SIG-M5 (cell line): ENCODE measurements at regions not wholly inside any gene's neighbourhood (a gene's known extent, or its start where the extent isn't known, plus 50 kb on each side); places are given as distances from the start of the nearest gene placed in this dataset.
"Not testable (repeated sequence)": the region's sequence is repeated elsewhere in the genome, so short reads cannot be mapped to it uniquely, and the experiment has no call there.

Experiments used
- DNase-seq: peaks from one replicate; lab custom pipeline; 2025; lab: John Stamatoyannopoulos, UW

DNA sequence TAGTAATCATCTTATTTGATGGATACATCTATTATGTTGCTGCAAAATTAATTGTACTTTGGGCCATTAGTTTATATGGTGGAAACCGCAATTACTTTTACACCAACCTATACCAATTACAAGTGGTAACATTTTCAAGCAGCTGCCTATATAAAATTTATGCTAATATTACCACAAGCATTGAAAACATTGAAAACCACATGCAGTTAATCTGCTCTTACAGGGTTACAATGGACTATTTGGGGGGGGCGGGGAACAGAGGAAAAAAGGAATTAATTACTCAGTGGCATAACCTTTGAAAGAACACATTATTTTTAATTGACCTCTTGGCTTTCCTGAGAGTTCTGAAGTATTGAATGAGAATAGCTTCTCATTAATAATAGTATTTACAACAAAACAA, 1793.2 kb downstream of the NCAM2 start:
- no peak for DNase-seq

DNA sequence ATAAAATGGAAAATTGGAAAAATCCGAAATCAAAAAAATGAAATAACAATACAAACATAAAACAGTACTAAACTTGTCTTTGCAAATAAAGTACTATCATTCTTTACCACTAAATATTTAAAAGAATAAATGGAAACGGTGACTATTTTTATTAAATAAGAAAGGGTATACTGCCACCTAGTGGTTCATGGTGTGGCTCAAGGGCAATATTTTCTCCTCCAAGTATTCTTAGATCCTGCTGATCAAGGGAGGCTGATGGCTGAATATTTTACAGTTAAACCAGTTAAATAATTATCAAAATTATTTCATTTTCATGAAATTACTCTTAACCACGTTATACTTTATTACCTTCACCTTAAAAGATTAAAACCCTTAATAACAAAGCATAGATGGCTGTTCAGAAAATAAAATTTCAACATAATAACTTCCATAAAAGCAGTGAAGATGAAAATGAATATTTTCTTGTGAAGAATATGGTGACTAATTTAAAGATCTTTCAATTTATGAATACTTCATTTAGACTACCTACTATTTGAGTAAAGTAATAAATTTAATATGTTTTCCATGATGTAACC, 1793.9 kb downstream of the NCAM2 start:
- peak; percentile 9 for DNase-seq

DNA sequence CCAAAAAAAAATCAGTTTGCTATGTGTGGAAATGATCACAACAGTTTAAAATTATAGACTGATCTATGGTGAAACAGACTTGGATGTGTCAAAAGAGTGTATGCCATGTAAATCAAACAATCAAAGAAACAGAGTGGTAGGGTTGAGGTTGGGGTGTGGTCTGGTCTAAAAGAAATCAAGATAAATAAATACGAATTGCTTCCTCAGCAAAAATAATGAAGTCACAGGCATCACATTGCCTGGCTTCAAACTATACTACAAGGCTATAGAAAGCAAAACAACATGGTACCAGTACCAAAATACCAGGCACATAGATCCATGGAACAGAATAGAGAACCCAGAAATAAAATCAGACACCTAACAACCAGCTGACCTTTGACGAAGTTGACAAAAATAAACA, 1796.9 kb downstream of the NCAM2 start:
- DNase-seq = no peak

DNA sequence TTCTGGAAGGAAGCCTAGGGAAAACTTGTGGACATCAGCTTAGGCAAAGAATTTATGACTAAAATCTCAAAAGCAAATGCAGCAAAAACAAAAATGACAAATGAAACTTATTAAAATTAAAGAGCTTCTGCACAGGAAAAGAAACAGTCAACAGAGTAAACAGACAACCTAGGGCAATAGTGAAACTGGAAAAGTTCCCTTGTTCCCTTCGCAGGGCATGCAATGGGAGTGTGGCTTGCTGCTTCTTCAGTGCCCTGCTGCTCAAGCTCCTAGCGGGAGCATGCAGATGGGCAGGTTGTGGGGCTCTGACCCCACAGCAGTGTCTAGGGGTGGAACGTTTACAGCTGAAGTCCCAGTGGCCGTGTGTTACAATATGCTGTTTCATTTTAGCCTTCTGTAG, 1797.4 kb downstream of the NCAM2 start:
- DNase-seq = no peak

DNA sequence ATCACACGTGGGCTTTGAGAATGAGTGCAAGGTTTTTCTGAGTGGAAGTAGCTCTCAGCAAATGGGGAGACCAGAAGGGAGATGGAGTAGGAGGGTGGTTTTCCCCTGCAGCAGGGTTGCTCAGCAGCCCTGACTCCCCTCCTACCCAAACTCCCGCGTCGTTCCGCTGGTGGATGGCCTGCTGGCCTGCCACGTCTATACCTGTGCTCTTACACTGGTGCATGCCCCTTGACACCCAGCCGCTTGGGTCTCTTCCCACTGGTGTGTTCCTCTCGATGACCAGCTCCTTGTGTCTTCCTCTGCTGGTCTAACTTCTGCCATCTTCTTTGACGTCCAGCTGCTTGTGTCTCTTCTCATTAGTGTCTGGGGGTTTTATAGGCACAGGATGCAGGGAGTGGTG, 1797.9 kb downstream of the NCAM2 start:
- no peak for DNase-seq

DNA sequence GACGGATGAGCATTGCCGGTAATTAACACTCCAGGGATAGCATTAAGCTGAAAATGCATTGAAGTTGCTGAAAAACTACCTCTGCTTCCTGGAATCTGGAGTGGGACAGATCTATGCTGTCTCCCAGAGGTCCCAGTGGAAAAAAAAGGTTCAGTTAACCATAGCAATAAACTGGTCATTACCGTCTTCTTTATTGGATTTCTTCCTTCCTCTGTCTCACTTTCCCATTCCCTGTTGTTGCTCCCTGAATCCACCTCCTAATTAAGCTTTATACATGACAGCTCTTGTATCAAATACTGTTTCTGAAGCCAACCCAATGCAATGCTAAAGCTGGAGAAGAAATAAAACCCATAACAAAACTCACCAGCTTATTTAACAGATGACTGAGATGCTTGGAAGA, 1805.9 kb downstream of the NCAM2 start:
- DNase-seq = no peak

DNA sequence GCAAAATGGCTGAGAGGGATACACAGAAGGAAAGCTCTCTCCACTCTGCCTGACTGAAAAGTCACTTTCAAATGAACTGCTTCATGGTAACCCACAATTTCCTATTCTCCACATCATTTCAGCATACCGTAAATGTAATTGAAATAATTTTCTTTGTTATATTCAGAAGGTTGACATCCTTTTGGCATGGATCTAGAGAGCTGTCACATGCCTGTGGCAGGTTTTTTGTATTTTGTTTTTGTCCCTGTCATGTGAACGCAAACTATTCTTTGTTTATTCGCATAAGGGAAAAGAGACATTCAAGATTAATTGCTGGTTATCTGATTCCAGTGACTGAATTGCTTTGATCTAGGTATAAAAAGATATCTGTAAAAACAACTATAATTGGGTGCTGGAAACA, 1808.1 kb downstream of the NCAM2 start:
- no peak for DNase-seq

DNA sequence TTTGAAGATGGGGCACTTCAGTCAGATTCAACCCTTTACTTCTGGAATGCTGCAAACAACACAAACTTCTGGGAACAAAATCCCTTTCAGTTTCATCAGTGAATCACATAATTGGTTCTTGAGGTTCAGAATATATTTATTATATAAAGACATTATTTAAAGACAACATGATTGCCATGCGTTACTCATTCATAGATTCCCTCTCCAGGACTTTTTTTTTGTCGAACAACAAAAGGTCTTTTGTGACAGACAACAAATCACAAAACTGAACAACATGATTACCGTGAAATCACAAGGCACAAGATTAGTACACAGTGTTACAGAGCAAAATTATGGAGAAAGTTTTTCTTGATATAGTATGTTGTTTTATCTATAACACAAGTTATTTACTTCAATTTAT, 1815.0 kb downstream of the NCAM2 start:
- no peak for DNase-seq

DNA sequence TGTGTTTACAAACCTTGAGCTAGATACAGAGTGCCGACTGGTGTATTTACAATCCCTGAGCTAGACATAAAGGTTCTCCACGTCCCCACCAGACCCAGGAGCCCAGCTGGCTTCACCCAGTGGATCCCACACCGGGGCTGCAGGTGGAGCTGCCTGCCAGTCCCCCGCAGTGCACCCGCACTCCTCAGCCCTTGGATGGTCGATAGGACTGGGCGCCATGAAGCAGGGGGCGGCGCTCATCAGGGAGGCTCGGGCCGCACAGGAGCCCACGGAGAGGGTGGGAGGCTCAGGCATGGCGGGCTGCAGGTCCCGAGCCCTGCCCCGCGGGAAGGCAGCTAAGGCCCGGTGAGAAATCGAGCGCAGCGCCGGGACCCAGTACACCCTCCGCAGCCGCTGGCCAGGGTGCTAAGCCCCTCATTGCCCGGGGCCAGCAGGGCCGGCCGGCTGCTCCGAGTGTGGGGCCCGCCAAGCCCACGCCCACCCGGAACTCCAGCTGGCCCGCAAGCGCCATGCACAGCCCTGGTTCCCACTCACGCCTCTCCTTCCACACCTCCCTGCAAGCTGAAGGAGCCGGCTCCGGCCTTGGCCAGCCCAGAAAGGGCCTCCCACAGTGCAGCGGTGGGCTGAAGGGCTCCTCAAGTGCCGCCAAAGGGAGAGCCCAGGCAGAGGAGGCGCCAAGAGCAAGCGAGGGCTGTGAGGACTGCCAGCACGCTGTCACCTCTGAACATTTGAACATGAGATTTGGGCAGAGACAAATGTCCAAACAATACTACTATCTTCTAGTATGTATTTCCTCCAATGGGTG, 1820.7 kb downstream of the NCAM2 start:
- DNase-seq = not testable (repeated sequence)

DNA sequence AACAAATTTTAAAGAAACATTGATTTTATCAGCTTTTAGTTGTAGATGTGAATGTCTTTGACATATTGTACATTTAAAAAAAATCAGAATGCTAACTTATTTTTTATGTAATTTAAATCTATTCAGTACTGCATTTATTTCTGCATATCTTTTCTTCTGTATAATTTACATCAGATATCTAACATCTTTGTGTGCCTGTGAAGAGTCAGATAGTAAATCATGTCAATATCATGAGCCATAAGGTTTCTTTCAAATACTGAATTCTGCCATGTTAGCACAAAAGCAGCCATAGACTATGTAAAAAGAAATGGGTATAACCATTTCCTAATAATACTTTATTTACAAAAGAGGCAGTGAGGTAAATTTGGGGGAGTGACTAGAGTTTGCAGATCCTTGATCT, 1829.2 kb downstream of the NCAM2 start:
- DNase-seq = no peak

DNA sequence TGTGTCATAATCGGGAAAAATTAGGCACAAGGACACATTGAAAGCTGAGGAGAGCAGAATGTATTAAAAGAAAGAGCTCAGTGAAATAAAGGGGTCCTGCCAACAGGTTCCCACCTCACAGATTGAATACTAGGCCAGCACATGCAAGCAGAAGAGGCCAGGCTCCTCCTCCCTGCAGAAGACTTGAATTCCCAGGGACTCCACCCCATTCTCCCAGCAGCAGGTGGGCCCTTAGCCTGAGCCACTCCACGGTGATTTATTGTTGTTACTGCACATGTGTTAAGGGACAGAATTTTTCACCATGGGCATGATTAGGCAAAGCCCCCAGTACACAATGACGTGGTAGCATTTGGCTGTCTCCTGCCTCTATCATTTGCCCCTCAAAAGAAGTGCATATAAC, 1844.7 kb downstream of the NCAM2 start:
- DNase-seq = no peak

DNA sequence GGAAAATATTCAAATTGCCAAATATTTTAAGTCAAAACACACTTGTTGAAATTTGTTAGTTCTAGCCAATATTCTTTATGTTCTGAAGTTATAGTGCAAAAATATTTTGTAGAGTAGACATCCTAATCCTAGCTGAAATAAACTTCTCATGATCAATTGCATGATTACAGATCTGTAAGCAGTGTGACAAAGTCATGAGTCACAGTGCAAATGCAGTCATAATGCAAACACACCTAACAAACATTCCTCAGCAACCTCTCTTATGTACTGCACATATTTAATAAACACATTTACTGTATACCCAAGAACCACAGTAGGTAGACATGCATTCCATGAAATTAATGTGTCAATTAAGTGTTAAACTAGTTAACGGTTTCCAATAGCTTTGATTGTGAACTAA, 1857.4 kb downstream of the NCAM2 start:
- DNase-seq = no peak

DNA sequence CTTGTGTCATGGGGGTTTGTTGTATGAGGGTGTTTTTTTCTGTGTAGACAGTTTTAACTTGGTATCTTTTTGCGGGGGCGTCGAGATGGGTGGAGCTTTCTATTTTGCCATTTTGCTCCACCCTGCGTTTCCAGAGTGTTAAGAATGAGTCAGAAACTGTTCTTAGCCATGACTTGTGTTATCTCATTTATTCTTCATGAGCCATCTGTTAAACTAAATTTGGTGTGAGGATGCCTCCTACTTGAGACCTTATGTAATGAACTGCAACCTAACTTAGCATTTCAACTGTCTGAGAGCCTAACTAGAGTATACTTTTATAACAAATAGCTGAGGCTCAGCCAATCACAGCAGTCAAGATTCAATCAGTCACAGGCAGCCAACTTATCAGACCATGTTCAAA, 1873.5 kb downstream of the NCAM2 start:
- no peak for DNase-seq

DNA sequence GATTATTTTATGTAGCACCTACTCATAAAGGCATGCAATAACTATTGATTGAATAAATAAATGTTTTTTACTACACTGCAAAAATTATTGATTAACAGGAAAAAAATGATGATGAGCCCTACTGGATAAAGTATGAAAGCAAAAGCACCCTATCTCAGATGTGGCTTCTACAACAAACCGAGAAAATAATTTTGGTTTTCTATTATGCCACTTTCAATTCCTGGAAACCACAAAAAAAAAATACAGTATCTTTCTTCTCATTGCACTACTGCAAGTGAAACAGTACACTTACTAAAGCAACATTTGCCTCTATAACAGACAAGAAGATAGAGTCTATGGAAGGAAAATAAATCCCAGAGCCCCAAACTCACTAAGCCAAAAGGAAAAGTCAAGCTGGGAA, 1882.4 kb downstream of the NCAM2 start:
- DNase-seq = no peak

DNA sequence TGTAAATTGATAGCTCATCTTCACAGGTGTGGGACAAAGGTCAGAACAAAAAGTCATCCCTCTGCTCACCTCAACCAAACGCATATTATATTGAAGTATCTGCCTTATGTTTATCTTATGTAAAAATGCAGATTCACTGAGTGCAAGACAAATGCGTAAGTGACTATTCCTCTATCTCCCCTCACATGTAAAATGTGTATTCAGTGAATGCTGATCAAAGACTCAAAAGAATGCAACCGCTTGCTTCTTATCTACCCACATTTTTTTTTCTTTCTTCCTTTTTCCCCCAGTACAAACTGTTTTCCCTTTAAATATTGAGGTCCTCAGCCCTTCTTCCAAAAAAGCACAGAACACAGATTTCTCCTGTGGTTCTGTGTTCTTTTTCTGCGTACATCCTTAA, 1882.9 kb downstream of the NCAM2 start:
- DNase-seq = no peak

DNA sequence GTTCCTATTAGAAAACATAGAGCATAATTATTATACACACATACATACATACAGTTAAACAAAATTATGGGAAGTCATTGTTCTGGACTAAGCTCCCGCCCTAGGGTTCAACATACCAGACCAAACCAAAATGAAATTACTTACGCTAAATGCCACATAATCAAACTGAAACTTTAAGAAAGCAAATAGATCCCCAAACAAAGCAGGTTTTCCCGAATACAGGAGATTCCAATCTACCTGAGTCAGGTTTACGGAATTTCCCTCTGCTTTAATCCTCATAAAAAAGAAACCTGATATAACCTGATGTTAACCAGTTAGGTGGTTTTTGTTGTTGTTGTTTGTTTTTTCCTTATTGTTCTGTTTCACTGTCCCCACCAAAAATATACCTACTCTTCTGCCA, 1886.9 kb downstream of the NCAM2 start:
- DNase-seq = no peak

DNA sequence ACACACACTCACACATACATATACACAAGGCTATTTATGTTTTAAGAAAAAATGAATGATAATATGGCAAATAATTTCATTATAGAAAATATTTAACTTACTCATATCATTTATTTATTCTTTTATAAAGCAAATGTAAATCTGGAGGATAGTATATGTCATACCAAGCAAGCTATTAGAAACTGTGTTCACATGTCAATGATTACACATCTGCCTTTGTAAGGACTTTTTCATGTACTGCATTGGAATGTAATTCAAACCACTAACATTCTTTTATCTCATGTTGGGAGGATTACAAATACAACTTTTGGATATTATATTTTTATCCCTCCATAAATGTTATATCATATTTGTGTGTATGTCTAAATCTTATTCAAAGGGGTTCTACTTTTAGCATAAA, 1887.4 kb downstream of the NCAM2 start:
- DNase-seq = no peak

DNA sequence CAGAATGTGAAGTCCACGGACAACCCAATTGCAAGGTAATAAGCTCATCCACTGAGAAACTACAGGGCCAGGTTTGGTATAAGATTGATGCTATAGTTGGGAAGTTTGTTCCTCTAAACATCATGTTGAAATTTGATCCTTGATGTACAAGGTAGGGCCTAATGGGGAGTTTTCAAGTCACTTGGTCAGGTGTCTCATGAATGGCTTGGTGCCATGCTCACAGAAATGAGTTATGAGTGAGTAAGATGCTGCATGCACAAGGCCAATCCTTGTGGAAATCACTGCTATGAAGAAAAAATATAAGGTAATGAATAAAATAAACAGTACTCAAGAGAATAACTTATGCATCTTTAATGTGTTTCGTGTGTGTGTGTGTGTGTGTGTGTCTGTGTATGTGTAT, 1891.2 kb downstream of the NCAM2 start:
- DNase-seq = no peak

DNA sequence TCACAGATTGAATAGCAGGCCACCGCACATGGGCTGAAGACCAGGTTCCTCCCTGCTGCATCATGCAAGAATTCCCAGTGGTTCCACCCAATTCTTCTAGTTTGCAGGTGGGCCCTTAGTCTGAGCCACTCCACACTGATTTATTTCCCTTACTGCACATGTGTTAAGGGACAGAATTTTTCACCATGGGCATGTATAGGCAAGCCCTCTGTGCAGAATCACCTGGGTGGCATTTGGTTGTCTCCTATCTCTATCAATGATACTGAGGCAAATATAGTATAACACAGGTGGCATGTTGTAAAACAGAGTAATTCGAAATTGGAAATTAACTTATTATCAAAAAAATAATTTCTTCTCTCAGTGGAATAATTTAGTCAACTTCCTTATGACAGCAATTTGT, 1892.4 kb downstream of the NCAM2 start:
- DNase-seq = no peak

DNA sequence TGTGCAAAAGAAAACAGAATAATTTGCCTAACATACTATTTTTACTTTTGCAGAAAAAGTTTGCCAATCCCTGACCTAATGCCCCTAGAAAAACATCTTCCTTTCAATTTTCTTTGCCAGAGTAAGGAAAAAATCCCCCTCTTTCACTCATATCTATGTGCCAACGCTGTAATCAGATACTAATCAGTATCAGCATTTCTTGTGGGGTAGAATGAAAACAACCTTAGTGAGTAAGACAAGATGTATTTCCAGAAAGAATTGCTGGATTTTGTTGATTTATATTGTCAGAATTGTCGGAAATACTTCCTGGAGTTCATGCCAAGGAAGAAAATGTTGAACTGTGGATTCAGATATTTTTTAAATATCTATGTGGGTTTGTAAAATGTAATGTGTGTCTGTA, 1893.8 kb downstream of the NCAM2 start:
- no peak for DNase-seq

DNA sequence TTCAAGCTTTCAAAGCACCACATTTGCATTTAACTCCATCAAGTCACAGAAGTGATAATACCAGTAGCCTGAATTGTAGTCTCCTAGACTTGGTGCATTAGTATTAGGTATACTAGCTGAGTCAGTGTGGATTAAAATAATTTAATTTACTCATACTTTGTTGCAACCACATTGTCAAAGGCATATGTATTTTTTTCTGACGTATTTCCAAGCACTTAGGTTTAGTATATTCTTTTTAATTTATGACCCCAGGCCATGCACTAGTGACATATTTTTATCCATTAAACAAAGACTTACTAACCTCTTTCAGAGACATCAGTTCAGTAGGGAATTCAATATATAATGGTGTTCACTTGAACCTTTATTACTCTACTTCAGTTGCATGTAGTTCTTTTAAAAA, 1894.5 kb downstream of the NCAM2 start:
- DNase-seq = no peak

DNA sequence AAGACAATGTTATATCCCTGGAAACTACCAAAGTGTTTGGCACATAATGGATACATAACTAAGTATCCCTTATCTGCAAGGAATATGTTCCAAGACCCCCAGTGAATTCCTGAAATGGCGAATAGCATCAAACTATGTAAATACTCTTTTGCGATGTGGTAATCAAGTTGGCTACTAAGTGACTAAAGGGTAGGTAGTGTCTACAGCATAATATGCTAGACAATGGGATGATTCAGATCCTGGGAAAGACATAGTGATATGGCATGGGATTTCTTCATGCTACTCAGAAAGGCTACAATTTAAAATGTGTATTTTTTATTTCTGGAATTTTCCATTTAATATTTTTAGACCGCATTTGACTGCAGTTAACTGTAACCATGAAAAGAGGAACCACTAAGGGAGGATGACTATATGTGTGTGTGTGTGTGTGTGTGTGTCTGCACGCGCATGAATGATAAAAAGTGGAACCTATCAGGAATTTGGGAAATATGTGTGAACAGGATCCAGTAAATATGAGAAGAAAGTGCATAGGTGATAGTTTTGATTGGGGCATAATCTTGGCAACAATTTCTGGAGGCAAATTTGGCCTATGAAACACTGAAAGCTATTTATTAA, 1899.9 kb downstream of the NCAM2 start:
- no peak for DNase-seq

DNA sequence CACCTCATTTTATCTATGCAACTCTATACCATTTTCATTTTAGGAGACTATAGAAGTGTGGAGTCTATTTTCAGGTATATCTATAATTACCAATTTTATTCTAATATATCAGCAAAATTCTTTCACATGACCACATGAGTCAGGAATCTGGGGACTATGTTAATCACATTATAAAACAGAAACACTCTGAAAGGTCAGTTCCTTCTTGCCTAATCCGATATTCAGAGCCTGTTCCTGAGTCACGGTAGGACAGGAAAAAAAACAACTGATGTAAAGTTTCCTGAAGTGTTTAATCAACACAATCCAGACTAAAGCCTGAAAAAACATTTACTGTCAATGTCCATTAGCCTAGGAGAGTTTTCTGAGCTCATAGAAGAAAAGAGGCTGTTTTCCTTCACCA, 1902.3 kb downstream of the NCAM2 start:
- DNase-seq = no peak

DNA sequence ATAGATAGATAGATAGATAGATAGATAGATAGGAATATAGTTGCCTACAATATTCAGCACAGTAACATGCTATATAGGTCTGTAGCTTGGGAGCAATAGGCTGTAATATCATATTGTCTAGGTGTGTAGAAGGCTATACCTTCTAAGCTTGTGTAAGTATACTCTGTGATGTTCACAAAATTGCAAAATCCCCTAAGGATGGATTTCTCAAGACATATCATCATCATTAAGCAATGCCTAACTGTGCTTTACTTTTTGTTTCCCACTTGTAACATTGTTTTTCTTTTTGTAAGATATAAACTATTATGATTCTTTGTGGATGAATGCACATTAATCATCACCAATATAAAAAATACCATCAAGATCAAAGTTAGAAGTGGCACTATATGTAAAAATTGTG, 1905.6 kb downstream of the NCAM2 start:
- no peak for DNase-seq
